Spleen (tissue), 7 donors: ENCODE measurements at regions not wholly inside any gene's neighbourhood (a gene's known extent, or its start where the extent isn't known, plus 50 kb on each side); places are given as distances from the start of the nearest gene placed in this dataset.

Experiments used
- CTCF ChIP-seq, 11 experiments: fragments of 200-600 bp in 7 of 11; fragments of 450-650 bp in 4 of 11; sonication (generic) in 4 of 11; IDR thresholded peaks in 8 of 11; conservative IDR thresholded peaks in 3 of 11; 1 replicate in 7 of 11; 2 replicates in 4 of 11; pipeline versions ENCODE4 v1.4.0 to v1.8.0; 2016 to 2021; ENCODE audit warnings: antibody characterized with exemption in 11 of 11, inconsistent platforms in 4 of 11, mild to moderate bottlenecking in 1 of 11
- POLR2A ChIP-seq, 3 donors: fragments of 450-650 bp; IDR thresholded peaks; one replicate each; pipeline ENCODE4 v1.5.1; 2017; ENCODE audit warnings: antibody characterized with exemption in 3 of 3, mild to moderate bottlenecking in 1 of 3
- POLR2AphosphoS5 ChIP-seq, 3 donors: sonication (generic); formaldehyde crosslinking; IDR thresholded peaks; one replicate each; pipeline ENCODE4 v1.5.1; 2017; ENCODE audit warnings: antibody characterized with exemption in 3 of 3
- donor health status: DM: no; HTN: no; CAD: no; lungs with moderate emphysema.
- donor health status: DM: no; HTN: no; CAD: no.
- donor health status: DM: no; HTN: no; CAD: no.

- no peak for TF ChIP-seq CTCF (IDR thresholded peaks at IDR 0.05 in 8 of 11, conservative IDR thresholded peaks at IDR 0.05 in 3 of 11)
- no peak for TF ChIP-seq POLR2A (IDR thresholded peaks at IDR 0.05)
- no peak for TF ChIP-seq POLR2AphosphoS5 (IDR thresholded peaks at IDR 0.05)
Measured at GRCh38 chr12:67173258-67173657, 95.9 kb upstream of the CAND1 start.
